ENCODE measurements at regions not wholly inside any gene's neighbourhood (a gene's known extent, or its start where the extent isn't known, plus 50 kb on each side); places are given as distances from the start of the nearest gene placed in this dataset.

DNA sequence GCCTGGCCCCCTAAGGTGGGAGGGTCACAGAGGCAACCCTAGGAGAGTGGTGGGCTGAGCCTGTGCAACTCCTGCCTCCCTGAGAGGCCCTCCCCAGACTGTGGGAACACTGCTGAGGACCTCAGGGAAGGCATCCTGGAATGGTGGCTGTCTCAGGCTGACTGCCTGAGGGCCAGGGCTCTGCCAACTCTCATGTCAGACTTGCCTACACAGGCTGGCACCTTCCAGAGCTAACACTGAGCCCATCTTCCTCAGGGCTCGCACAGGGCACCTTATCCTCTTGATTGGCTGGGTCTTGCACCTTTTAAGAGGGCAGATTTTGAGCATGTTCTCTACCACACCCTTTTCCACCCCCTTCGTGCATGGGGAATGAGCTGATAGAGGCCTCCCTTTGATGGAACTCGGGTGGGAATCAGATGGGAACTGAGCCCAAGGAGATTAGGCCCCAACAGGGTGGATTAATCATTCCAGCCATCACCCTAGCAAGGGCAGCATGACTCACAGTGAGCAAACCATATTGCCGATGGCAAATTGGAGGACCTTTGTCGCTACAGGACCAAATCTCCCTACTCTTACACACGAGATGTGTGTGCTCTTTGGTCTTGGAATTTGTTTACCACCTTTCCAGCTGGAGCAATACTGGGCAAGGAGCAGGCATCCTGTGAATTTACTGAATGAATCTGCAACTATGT is 702.8 kb downstream of the VRK1 start:
- H3K27ac ChIP-seq: peak overlapping the region in 12 of 21 experiments; percentile 5 to 74 (median 48)
- no peak overlapping the region for H3K4me3 ChIP-seq

- Histone ChIP-seq H3K4me3 (no peak overlapping the region), H3K27ac (no peak overlapping the region)
These were observed 709.4 kb downstream of the VRK1 start for GRCh38 chr14:97506626-97507025.

- Histone ChIP-seq H3K4me3 (no peak overlapping the region), H3K27ac (no peak overlapping the region)
These were observed 716.7 kb downstream of the VRK1 start for GRCh38 chr14:97513891-97514290.

- H3K4me3 ChIP-seq: no peak overlapping the region
- no peak overlapping the region for H3K27ac ChIP-seq
These were observed 720.5 kb downstream of the VRK1 start for GRCh38 chr14:97517566-97518234.

- H3K4me3 ChIP-seq: no peak overlapping the region
These were observed 726.8 kb downstream of the VRK1 start for GRCh38 chr14:97523936-97524335.

GRCh38 chr14:97524589-97525319 is 727.6 kb downstream of the VRK1 start:
- H3K4me3 ChIP-seq: no peak overlapping the region
- no peak overlapping the region for H3K27ac ChIP-seq

More at GRCh38 chr14:97523936-97524335, 726.8 kb downstream of the VRK1 start:
- no peak overlapping the region for H3K27ac ChIP-seq

DNA sequence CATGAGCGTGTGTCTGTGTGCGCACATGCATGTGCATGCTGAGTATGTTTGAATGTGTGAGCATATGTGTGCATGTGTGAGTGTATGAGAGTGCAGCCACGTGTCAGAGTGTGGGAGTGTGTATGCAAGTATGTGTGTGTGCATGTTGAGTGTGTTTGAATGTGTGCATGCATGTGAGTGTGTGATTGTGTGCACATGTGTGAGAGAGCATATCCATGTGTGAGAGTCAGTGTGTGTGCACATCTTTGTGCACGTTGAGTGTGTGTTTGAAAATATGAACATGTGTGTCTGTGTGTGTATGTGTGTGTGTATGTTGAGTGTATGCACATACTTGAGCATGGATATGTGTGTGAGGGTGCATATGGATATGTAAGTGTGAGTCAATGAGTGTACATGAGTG is 730.8 kb downstream of the VRK1 start:
- H3K4me3 ChIP-seq: no peak overlapping the region
- no peak overlapping the region for H3K27ac ChIP-seq

- Histone ChIP-seq H3K27ac (no peak overlapping the region), H3K4me3 (no peak overlapping the region)
These were observed 734.9 kb downstream of the VRK1 start for GRCh38 chr14:97532052-97532451.

- H3K4me3 ChIP-seq: no peak overlapping the region
- H3K27ac ChIP-seq: no peak overlapping the region
These were observed 739.2 kb downstream of the VRK1 start for GRCh38 chr14:97536421-97536820.

GRCh38 chr14:97538749-97539410 is 741.7 kb downstream of the VRK1 start:
- no peak overlapping the region for H3K27ac ChIP-seq

GRCh38 chr14:97539411-97539795 is 742.2 kb downstream of the VRK1 start:
- Histone ChIP-seq H3K27ac (no peak overlapping the region), H3K4me3 (no peak overlapping the region)

More at GRCh38 chr14:97538749-97539410, 741.7 kb downstream of the VRK1 start:
- H3K4me3 ChIP-seq: no peak overlapping the region

GRCh38 chr14:97539884-97540283 is 742.7 kb downstream of the VRK1 start:
- no peak overlapping the region for H3K27ac ChIP-seq

GRCh38 chr14:97543221-97543620 is 746.0 kb downstream of the VRK1 start:
- no peak overlapping the region for H3K27ac ChIP-seq

More at GRCh38 chr14:97539884-97540283, 742.7 kb downstream of the VRK1 start:
- no peak overlapping the region for H3K4me3 ChIP-seq

GRCh38 chr14:97543816-97544215 is 746.6 kb downstream of the VRK1 start:
- H3K27ac ChIP-seq: peak overlapping the region in 1 of 21 experiments; percentile 54
- H3K4me3 ChIP-seq: no peak overlapping the region

More at GRCh38 chr14:97543221-97543620, 746.0 kb downstream of the VRK1 start:
- H3K4me3 ChIP-seq: no peak overlapping the region

DNA sequence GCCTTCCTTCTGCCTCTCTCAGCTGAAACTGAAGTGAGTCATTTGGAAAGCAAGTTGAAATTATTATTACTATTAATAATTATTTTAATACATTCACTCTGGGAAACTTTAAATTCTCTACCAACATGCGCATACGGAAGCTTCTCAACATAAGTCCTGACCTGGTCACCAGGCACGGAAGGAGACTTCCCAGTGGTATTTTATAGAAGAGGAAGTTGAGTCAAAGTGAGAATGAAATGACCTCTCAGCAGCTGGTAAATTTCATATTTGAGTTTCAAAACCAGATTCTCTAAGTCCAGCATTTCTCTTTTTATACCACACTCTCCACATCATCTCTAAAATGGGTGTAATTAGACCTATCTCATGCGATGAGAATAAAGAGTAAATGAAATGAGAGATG is 747.4 kb downstream of the VRK1 start:
- Histone ChIP-seq H3K4me3 (no peak overlapping the region), H3K27ac (no peak overlapping the region)

DNA sequence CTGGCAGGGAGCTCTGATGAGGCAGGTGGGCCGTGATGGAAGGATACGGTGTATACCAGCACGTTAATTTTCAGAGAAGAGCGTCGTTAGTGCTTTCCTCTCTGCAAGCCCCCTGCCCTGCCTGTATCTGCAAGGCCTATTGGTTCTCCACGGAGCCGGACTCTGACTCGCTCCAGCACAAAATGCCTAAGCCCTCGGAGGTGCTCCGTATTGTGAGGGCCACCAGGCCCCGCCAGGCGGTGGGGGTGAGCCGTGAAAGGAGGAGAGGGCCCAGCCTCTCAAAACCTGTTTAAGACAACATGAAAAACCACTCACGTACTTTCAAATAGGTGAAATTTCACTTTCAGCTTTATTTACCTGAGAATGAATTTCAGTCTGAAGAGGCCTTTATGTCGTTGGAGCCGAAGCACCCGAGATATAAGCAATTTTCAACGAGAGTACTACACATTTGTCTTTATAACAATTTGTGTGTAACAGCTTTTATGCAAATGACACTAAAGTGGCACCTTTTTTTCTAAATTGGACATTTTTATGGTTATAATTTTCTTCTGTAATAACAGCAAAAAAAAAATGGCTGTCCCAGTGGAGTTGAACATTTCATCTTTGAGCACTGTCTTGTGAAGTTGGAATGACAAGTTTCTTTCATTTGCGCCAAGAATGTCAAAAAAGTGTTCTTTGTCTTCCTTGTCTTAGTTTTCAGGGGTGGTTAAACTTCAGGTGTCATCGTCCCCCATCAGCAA is 749.5 kb downstream of the VRK1 start:
- Histone ChIP-seq H3K4me3 (no peak overlapping the region), H3K27ac (no peak overlapping the region)

- H3K27ac ChIP-seq: no peak overlapping the region
- H3K4me3 ChIP-seq: no peak overlapping the region
These were observed 753.3 kb downstream of the VRK1 start for GRCh38 chr14:97550463-97550862.

- H3K4me3 ChIP-seq: no peak overlapping the region
- no peak overlapping the region for H3K27ac ChIP-seq
These were observed 757.4 kb downstream of the VRK1 start for GRCh38 chr14:97554597-97554996.

- Histone ChIP-seq H3K27ac (no peak overlapping the region), H3K4me3 (no peak overlapping the region)
These were observed 767.2 kb downstream of the VRK1 start for GRCh38 chr14:97564334-97564733.

- Histone ChIP-seq H3K27ac (no peak overlapping the region), H3K4me3 (no peak overlapping the region)
These were observed 774.0 kb downstream of the VRK1 start for GRCh38 chr14:97571201-97571600.

All from skin epidermis (tissue), 12 donors.